B cell (primary cell): ENCODE measurements at regions not wholly inside any gene's neighbourhood (a gene's known extent, or its start where the extent isn't known, plus 50 kb on each side); places are given as distances from the start of the nearest gene placed in this dataset.

ENCODE experiments used
- ATAC-seq: fragments of 200-7000 bp; cut with Tn5 transposase; one replicate; pipeline ENCODE4 v1.10.0; 2021; ENCODE audit warnings: low read depth, mild to moderate bottlenecking, moderate number of reproducible peaks, moderate library complexity
- CTCF ChIA-PET: fragments of 350-600 bp; sonication (Branson Sonifier 250); formaldehyde crosslinking; loops from one replicate; lab custom pipeline; 2021; ENCODE audit warnings: antibody characterized with exemption, inconsistent platforms; lab: Charles Lee
- POLR2A ChIA-PET: fragments of 350-600 bp; sonication (Branson Sonifier 250); formaldehyde crosslinking; loops from one replicate; lab custom pipeline; 2021; ENCODE audit warnings: antibody characterized with exemption; lab: Charles Lee
- DNase-seq: peaks from one replicate; pipeline ENCODE4 v3.0.0; 2013
- H2AFZ ChIP-seq: 2 replicates; pipeline ENCODE4 v1.6.1; 2012; ENCODE audit warnings: mild to moderate bottlenecking, low read depth, low read length; ENCODE audit not compliant: insufficient read depth, poor library complexity, severe bottlenecking
- H3K27ac ChIP-seq, 2 donors: 1 replicate in 1 of 2; 2 replicates in 1 of 2; pipeline ENCODE4 v1.5.1; 2012 to 2013; ENCODE audit warnings: low read length in 2 of 2, mild to moderate bottlenecking in 2 of 2, moderate library complexity in 1 of 2
- H3K27me3 ChIP-seq, 4 experiments: fragments of 200-600 bp in 1 of 4; sonication (generic) in 1 of 4; replicated peaks in 1 of 4; 1 replicate in 2 of 4; 2 replicates in 2 of 4; pipeline versions ENCODE4 v1.6.1 to v1.7.0; 2013 to 2016; ENCODE audit warnings: low read length in 3 of 4, mild to moderate bottlenecking in 2 of 4, mixed read lengths in 1 of 4, moderate library complexity in 1 of 4; ENCODE audit not compliant: insufficient read depth in 4 of 4, control insufficient read depth in 3 of 4; ENCODE audit errors: control extremely low read depth in 1 of 4
- H3K36me3 ChIP-seq, 2 experiments: replicated peaks in 1 of 2; 1 replicate in 1 of 2; 2 replicates in 1 of 2; pipeline versions ENCODE4 v1.6.1 to v1.7.1; 2013; ENCODE audit warnings: low read length in 1 of 2; ENCODE audit not compliant: insufficient read depth in 2 of 2, control insufficient read depth in 1 of 2; ENCODE audit errors: control extremely low read depth in 1 of 2, extremely low read depth in 1 of 2
- H3K4me1 ChIP-seq, 2 donors: fragments of 200-600 bp in 1 of 2; sonication (generic) in 1 of 2; 1 replicate in 1 of 2; 2 replicates in 1 of 2; pipeline versions ENCODE4 v1.5.1 to v1.6.1; 2013 to 2017; ENCODE audit warnings: low read length in 2 of 2; ENCODE audit not compliant: control insufficient read depth in 2 of 2, insufficient read depth in 2 of 2
- H3K4me2 ChIP-seq: replicated peaks from 2 replicates; pipeline ENCODE3; 2012; ENCODE audit warnings: mild to moderate bottlenecking, low read depth, low read length; ENCODE audit not compliant: poor library complexity, severe bottlenecking
- H3K4me3 ChIP-seq, 5 experiments: fragments of 200-600 bp in 1 of 5; sonication (generic) in 1 of 5; 1 replicate in 3 of 5; 2 replicates in 2 of 5; pipeline versions ENCODE4 v1.5.1 to v1.7.0; 2011 to 2016; ENCODE audit warnings: low read length in 4 of 5, mild to moderate bottlenecking in 4 of 5, low read depth in 2 of 5, control low read depth in 1 of 5, moderate library complexity in 1 of 5; ENCODE audit not compliant: insufficient read depth in 1 of 5; ENCODE audit errors: control extremely low read depth in 1 of 5, extremely low read depth in 1 of 5
- H3K79me2 ChIP-seq: fragments of 200-600 bp; sonication (generic); one replicate; pipeline ENCODE4 v1.6.0; 2016; ENCODE audit warnings: low read length; ENCODE audit not compliant: control insufficient read depth, insufficient read depth
- H3K9ac ChIP-seq: fragments of 200-600 bp; sonication (generic); 2 replicates; pipeline ENCODE4 v1.6.1; 2017; ENCODE audit warnings: mild to moderate bottlenecking, low read length, moderate library complexity
- H3K9me3 ChIP-seq, 3 donors: one replicate each; pipeline versions ENCODE4 v1.6.1 to v1.7.1; 2013; ENCODE audit warnings: low read length in 2 of 3; ENCODE audit not compliant: control insufficient read depth in 2 of 3, insufficient read depth in 1 of 3; ENCODE audit errors: control extremely low read depth in 1 of 3
- H4K20me1 ChIP-seq: 2 replicates; pipeline ENCODE4 v1.6.0; 2012; ENCODE audit warnings: mild to moderate bottlenecking, low read length; ENCODE audit not compliant: insufficient read depth, control insufficient read depth, poor library complexity, severe bottlenecking
- H3K27ac Mint-ChIP-seq: one replicate; pipeline ENCODE4 v1.8.0; 2021; ENCODE audit warnings: mixed read lengths
- H3K27me3 Mint-ChIP-seq: one replicate; pipeline ENCODE4 v1.8.0; 2021; ENCODE audit warnings: mixed read lengths
- H3K4me1 Mint-ChIP-seq: one replicate; pipeline ENCODE4 v1.8.0; 2021; ENCODE audit warnings: mixed read lengths
- H3K4me3 Mint-ChIP-seq: one replicate; pipeline ENCODE4 v1.8.0; 2021; ENCODE audit warnings: mixed read lengths
- H3K9me3 Mint-ChIP-seq: one replicate; pipeline ENCODE4 v1.8.0; 2022; ENCODE audit warnings: mixed read lengths; ENCODE audit not compliant: insufficient read depth
- CTCF ChIP-seq: fragments of 200-600 bp; IDR thresholded peaks from one replicate; pipeline ENCODE4 v1.8.0; 2022; ENCODE audit warnings: antibody characterized with exemption, mild to moderate bottlenecking
- EZH2 ChIP-seq: IDR thresholded peaks from 2 replicates; pipeline ENCODE4 v1.6.1; 2012; ENCODE audit warnings: borderline replicate concordance, low read depth, mild to moderate bottlenecking, moderate library complexity, low read length; ENCODE audit not compliant: insufficient read depth, poor library complexity, severe bottlenecking
- WGBS: methylation state at CpG from one replicate; pipeline ENCODE4 v1.1.5; 2013; ENCODE audit warnings: missing lambda C conversion rate; ENCODE audit not compliant: insufficient coverage; 5-methylcytosine and 5-hydroxymethylcytosine counted together
- intact Hi-C: fragments of 100-400 bp; cut with micrococcal nuclease; formaldehyde crosslinking; loops from one replicate; pipeline ENCODE4 v1.10.0; 2022

DNA sequence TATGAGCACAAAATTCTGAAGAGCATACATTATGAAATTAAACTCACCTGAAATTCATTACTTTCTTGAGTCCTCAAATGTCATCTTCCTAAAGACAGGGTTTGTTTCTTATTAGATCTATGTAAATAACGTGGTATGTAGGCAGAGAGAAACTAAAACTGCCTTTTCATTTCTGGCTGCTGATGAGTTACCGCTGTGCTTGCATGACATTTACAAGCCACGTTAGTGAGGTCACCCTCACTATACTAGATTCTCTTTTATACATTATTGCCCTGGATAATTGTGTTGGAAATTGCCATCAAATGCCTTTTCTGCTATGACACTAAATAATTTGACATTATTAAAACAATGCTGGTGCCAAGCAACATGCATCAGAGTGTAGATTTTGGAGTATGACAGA lies 748.3 kb upstream of the ANO3 start:
- H3K4me3 ChIP-seq = no peak overlapping the region
- H3K9me3 ChIP-seq = no peaks in the 10 kb centered on the region
- H3K27ac ChIP-seq = no peak overlapping the region
- POLR2A ChIA-PET = no interaction called here
- ATAC-seq (no peak), DNase-seq (no peak)
- no peaks in the 10 kb centered on the region for H3K36me3 ChIP-seq
- Mint-ChIP-seq H3K9me3 (no peaks in the 10 kb centered on the region), H3K27ac (no peak overlapping the region), H3K4me1 (no peaks in the 10 kb centered on the region), H3K27me3 (no peaks in the 10 kb centered on the region), H3K4me3 (no peak overlapping the region)
- H3K27me3 ChIP-seq = no peaks in the 10 kb centered on the region
- CTCF ChIA-PET = no interaction called here
- WGBS = no CpG with 5 or more reads among the region's 3 CpGs
- no peaks in the 10 kb centered on the region for H3K4me1 ChIP-seq
- no peaks in the 10 kb centered on the region for H3K79me2 ChIP-seq
- intact Hi-C loops = no loop called here
- H3K4me2 ChIP-seq = no peak overlapping the region
- H2AFZ ChIP-seq = no peak overlapping the region
- TF ChIP-seq EZH2 = no peak
- no peak for TF ChIP-seq CTCF
- H4K20me1 ChIP-seq = no peaks in the 10 kb centered on the region
- no peak overlapping the region for H3K9ac ChIP-seq

DNA sequence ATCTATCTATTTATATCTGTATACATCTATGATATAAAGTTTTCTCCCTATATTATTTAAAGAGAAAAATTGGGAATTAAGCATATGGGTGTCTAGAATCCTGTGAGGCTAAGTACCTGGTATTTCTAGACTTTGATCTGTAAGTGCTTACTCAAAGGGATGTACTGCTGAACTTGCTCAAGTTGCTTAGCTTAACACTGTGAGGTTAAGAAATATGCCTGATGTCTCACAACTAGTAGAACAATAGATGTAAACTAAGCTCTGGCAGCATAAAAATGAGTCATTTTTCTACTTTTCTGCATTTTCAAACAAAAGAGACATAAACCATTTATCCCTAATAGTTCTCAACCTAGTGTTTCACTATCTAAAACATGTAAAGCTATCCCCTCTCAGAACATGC lies 744.4 kb upstream of the ANO3 start:
- ChIA-PET POLR2A (no interaction called here), CTCF (no interaction called here)
- Mint-ChIP-seq H3K4me1 (no peaks in the 10 kb centered on the region), H3K27ac (no peak overlapping the region), H3K4me3 (no peak overlapping the region), H3K9me3 (peaks cover 2% of the 10 kb centered on the region), H3K27me3 (no peaks in the 10 kb centered on the region)
- no peaks in the 10 kb centered on the region for H3K27me3 ChIP-seq
- no peaks in the 10 kb centered on the region for H3K4me1 ChIP-seq
- no peak overlapping the region for H3K27ac ChIP-seq
- intact Hi-C loops = no loop called here
- H3K9ac ChIP-seq = no peak overlapping the region
- no peak for DNase-seq
- H2AFZ ChIP-seq = no peak overlapping the region
- no peak for TF ChIP-seq CTCF
- TF ChIP-seq EZH2 = no peak
- no peak overlapping the region for H3K4me2 ChIP-seq
- no peaks in the 10 kb centered on the region for H4K20me1 ChIP-seq
- H3K79me2 ChIP-seq = no peaks in the 10 kb centered on the region
- no peak overlapping the region for H3K4me3 ChIP-seq
- no peaks in the 10 kb centered on the region for H3K9me3 ChIP-seq
- no peak for ATAC-seq
- H3K36me3 ChIP-seq = no peaks in the 10 kb centered on the region
